ENCODE measurements at regions not wholly inside any gene's neighbourhood (a gene's known extent, or its start where the extent isn't known, plus 50 kb on each side); places are given as distances from the start of the nearest gene placed in this dataset.

- TF ChIP-seq ZNF462 (CRISPR knock-in tag; IDR thresholded peaks at IDR 0.05) (no peak), EZH2phosphoT487 (IDR thresholded peaks at IDR 0.05; ENCODE audit: unreplicated experiment) (no peak), CREB1 (CRISPR knock-in tag; IDR thresholded peaks at IDR 0.05; ENCODE audit: low read depth) (no peak), ZNF331 (CRISPR knock-in tag; IDR thresholded peaks at IDR 0.05; ENCODE audit: low read depth) (no peak), JUNB (IDR thresholded peaks at IDR 0.05; ENCODE audit: unreplicated experiment) (no peak)
Observed at GRCh38 chr1:157289424-157290105, 151.4 kb upstream of the ETV3 start (continued).

- Mint-ChIP-seq H3K36me3 (ENCODE audit: low read depth) (no peaks in the 10 kb centered on the region; the same call in 2 of the 3 replicates), H3K27me3 (ENCODE audit: insufficient read depth, low read depth, poor library complexity) (peaks cover 6% of the 10 kb centered on the region), H3K9me3 (peaks cover 2% of the 10 kb centered on the region; the same call in 2 of the 3 replicates), H3K4me3 (no peak overlapping the region), H3K27ac (no peak overlapping the region), H3K4me1 (no peaks in the 10 kb centered on the region; the same call in 2 of the 3 replicates)
- Histone ChIP-seq H2AFZ (no peak overlapping the region), H3K27ac (ENCODE audit: low read depth) (no peak overlapping the region), H3K79me2 (replicated peaks; ENCODE audit: insufficient read depth) (no peaks in the 10 kb centered on the region), H3F3A (replicated peaks; ENCODE audit: low read depth) (no peaks in the 10 kb centered on the region), H3K27me3 (ENCODE audit: insufficient read depth) (no peaks in the 10 kb centered on the region), H3K9me2 (ENCODE audit: insufficient read depth) (peaks cover 8% of the 10 kb centered on the region), H3K4me3 (no peak overlapping the region), H3K4me1 (ENCODE audit: insufficient read depth) (no peaks in the 10 kb centered on the region), H3K4me2 (no peak overlapping the region), H4K20me1 (replicated peaks; ENCODE audit: insufficient read depth) (no peaks in the 10 kb centered on the region), H3K36me3 (ENCODE audit: insufficient read depth) (no peaks in the 10 kb centered on the region)
- DNase-seq (ENCODE audit: low spot score) (no peak), ATAC-seq (no peak)
- no peak for TF ChIP-seq EZH2 (IDR thresholded peaks at IDR 0.05; ENCODE audit: low read depth, unreplicated experiment)
- TF ChIP-seq JUNB (IDR thresholded peaks at IDR 0.05; ENCODE audit: unreplicated experiment), result no peak
- no peak for TF ChIP-seq ZNF462 (CRISPR knock-in tag; IDR thresholded peaks at IDR 0.05)
- TF ChIP-seq POLR2AphosphoS5 (IDR thresholded peaks at IDR 0.05; ENCODE audit: low read depth), result no peak
- TF ChIP-seq NANOG (IDR thresholded peaks at IDR 0.05; ENCODE audit: borderline replicate concordance), result no peak
Observed at GRCh38 chr1:157288996-157289395, 150.8 kb upstream of the ETV3 start.
